PC-3 (cell line): ENCODE measurements at regions not wholly inside any gene's neighbourhood (a gene's known extent, or its start where the extent isn't known, plus 50 kb on each side); places are given as distances from the start of the nearest gene placed in this dataset.

Experiments
- ATAC-seq: fragments of 200-7000 bp; cut with Tn5 transposase; 2 replicates; pipeline ENCODE4 v1.9.1; 2020; ENCODE audit warnings: mild to moderate bottlenecking, moderate library complexity
- BruUV-seq: library from RNA; stranded (reverse); fragments of 400-500 nt; replicated peaks from 2 replicates; lab custom pipeline; 2021; lab: Mats Ljungman, UMichigan
- CTCF ChIA-PET: fragments of 300-600 bp; sonication (Branson Sonifier 250); formaldehyde crosslinking; loops from one replicate; lab custom pipeline; 2022; ENCODE audit warnings: antibody characterized with exemption; lab: Charles Lee
- POLR2A ChIA-PET: fragments of 300-600 bp; sonication (Branson Sonifier 250); formaldehyde crosslinking; loops from one replicate; lab custom pipeline; 2022; ENCODE audit warnings: antibody characterized with exemption; ENCODE audit not compliant: unreplicated experiment; lab: Charles Lee
- DNase-seq: peaks from one replicate; pipeline ENCODE4 v3.0.0-alpha.2; 2015
- H2AFZ ChIP-seq: fragments of 300-600 bp; sonication (generic); 2 replicates; pipeline ENCODE4 v1.6.0; 2016; ENCODE audit warnings: antibody characterized with exemption, low read length
- H3F3A ChIP-seq: fragments of 300-600 bp; sonication (generic); one replicate; pipeline ENCODE4 v1.6.0; 2017; ENCODE audit warnings: antibody characterized with exemption, low read length, control low read depth, mild to moderate bottlenecking; ENCODE audit not compliant: unreplicated experiment
- H3K27ac ChIP-seq: fragments of 300-600 bp; sonication (generic); 2 replicates; pipeline ENCODE4 v1.5.1; 2016; ENCODE audit warnings: mild to moderate bottlenecking, low read length
- H3K27me3 ChIP-seq: fragments of 300-600 bp; sonication (generic); 2 replicates; pipeline ENCODE4 v1.6.1; 2016; ENCODE audit warnings: low read length, mixed read lengths
- H3K36me3 ChIP-seq: fragments of 300-600 bp; sonication (generic); 2 replicates; pipeline ENCODE4 v1.6.1; 2016; ENCODE audit warnings: low read depth, mixed run types, low read length, mixed read lengths
- H3K4me1 ChIP-seq: fragments of 300-600 bp; sonication (generic); 2 replicates; pipeline ENCODE4 v1.5.1; 2016; ENCODE audit warnings: low read length; ENCODE audit not compliant: insufficient read depth
- H3K4me2 ChIP-seq: fragments of 300-600 bp; sonication (generic); 2 replicates; pipeline ENCODE4 v1.6.0; 2016; ENCODE audit warnings: low read length
- H3K4me3 ChIP-seq: fragments of 300-600 bp; sonication (generic); 2 replicates; pipeline ENCODE4 v1.5.1; 2016; ENCODE audit warnings: mild to moderate bottlenecking, low read length, mixed read lengths
- H3K79me2 ChIP-seq: fragments of 300-600 bp; sonication (generic); 2 replicates; pipeline ENCODE4 v1.6.1; 2017; ENCODE audit warnings: low read length, mixed read lengths
- H3K9ac ChIP-seq: fragments of 300-600 bp; sonication (generic); 2 replicates; pipeline ENCODE4 v1.6.0; 2016; ENCODE audit warnings: mild to moderate bottlenecking, low read length
- H3K9me2 ChIP-seq: fragments of 300-600 bp; sonication (generic); replicated peaks from 2 replicates; pipeline ENCODE4 v1.6.1; 2016; ENCODE audit warnings: mixed run types, low read length, mixed read lengths
- H3K9me3 ChIP-seq: fragments of 300-600 bp; sonication (generic); 2 replicates; pipeline ENCODE4 v1.6.1; 2016; ENCODE audit warnings: low read length, mixed read lengths
- H4K20me1 ChIP-seq: fragments of 300-600 bp; sonication (generic); 2 replicates; pipeline ENCODE4 v1.6.1; 2016; ENCODE audit warnings: low read length, mixed read lengths
- EZH2 ChIP-seq: fragments of 300-600 bp; sonication (generic); IDR thresholded peaks from one replicate; pipeline ENCODE4 v1.6.1; 2017; ENCODE audit warnings: antibody characterized with exemption, mild to moderate bottlenecking, low read length; ENCODE audit not compliant: unreplicated experiment
- EZH2phosphoT487 ChIP-seq: fragments of 300-600 bp; sonication (generic); IDR thresholded peaks from 2 replicates; pipeline ENCODE4 v1.6.1; 2018; ENCODE audit warnings: mild to moderate bottlenecking, antibody characterized with exemption, low read length, borderline replicate concordance
- intact Hi-C: fragments of 100-400 bp; cut with micrococcal nuclease; formaldehyde crosslinking; loops from 2 replicates; pipeline ENCODE4 v1.9.0; 2023
- TF ChIP-seq, protein P1 (sequence below): fragments of 300-600 bp; sonication (generic); conservative IDR thresholded peaks from 2 replicates; pipeline ENCODE4 v1.5.1; 2017; ENCODE audit warnings: antibody characterized with exemption, low read depth, mild to moderate bottlenecking, low read length

- intact Hi-C loops = no loop called here
Observed at GRCh38 chr1:198106011-198106410, 50.8 kb upstream of the NEK7 start.

More at GRCh38 chr1:198106011-198106410, 50.8 kb upstream of the NEK7 start:
- H4K20me1 ChIP-seq = no peaks in the 10 kb centered on the region
- no peaks in the 10 kb centered on the region for H3K36me3 ChIP-seq
- H3K9me3 ChIP-seq = no peaks in the 10 kb centered on the region
- no peak overlapping the region for H3K4me2 ChIP-seq
- TF ChIP-seq EZH2phosphoT487 (no peak), EZH2 (no peak)
- TF ChIP-seq, protein P1, sequence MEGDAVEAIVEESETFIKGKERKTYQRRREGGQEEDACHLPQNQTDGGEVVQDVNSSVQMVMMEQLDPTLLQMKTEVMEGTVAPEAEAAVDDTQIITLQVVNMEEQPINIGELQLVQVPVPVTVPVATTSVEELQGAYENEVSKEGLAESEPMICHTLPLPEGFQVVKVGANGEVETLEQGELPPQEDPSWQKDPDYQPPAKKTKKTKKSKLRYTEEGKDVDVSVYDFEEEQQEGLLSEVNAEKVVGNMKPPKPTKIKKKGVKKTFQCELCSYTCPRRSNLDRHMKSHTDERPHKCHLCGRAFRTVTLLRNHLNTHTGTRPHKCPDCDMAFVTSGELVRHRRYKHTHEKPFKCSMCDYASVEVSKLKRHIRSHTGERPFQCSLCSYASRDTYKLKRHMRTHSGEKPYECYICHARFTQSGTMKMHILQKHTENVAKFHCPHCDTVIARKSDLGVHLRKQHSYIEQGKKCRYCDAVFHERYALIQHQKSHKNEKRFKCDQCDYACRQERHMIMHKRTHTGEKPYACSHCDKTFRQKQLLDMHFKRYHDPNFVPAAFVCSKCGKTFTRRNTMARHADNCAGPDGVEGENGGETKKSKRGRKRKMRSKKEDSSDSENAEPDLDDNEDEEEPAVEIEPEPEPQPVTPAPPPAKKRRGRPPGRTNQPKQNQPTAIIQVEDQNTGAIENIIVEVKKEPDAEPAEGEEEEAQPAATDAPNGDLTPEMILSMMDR = no peak
- no peak overlapping the region for H3K4me3 ChIP-seq
- no peak for ATAC-seq
- no peak overlapping the region for H2AFZ ChIP-seq
- H3K79me2 ChIP-seq = no peaks in the 10 kb centered on the region
- no peaks in the 10 kb centered on the region for H3K4me1 ChIP-seq
- no TSS peak for BruUV-seq
- no peaks in the 10 kb centered on the region for H3K9me2 ChIP-seq
- CTCF ChIA-PET = no interaction called here
- H3K27ac ChIP-seq = no peak overlapping the region
- H3K27me3 ChIP-seq = no peaks in the 10 kb centered on the region
- POLR2A ChIA-PET = no interaction called here
- no peak for DNase-seq
- no peak overlapping the region for H3K9ac ChIP-seq
- H3F3A ChIP-seq = no peaks in the 10 kb centered on the region
